ENCODE measurements at regions not wholly inside any gene's neighbourhood (a gene's known extent, or its start where the extent isn't known, plus 50 kb on each side); places are given as distances from the start of the nearest gene placed in this dataset.

GRCh38 chr4:169841776-169842175, 84.0 kb upstream of the HPF1 start:
- TF ChIP-seq EP300 (IDR thresholded peaks at IDR 0.05; ENCODE audit: borderline replicate concordance) (no peak), ZBTB7A (IDR thresholded peaks at IDR 0.05; ENCODE audit: low read depth) (no peak), NFIC (IDR thresholded peaks at IDR 0.05) (no peak), EGR1 (IDR thresholded peaks at IDR 0.05) (no peak), TCF12 (IDR thresholded peaks at IDR 0.05; ENCODE audit: low read depth) (no peak), TEAD4 (IDR thresholded peaks at IDR 0.05) (no peak), USF1 (IDR thresholded peaks at IDR 0.05) (no peak), REST (IDR thresholded peaks at IDR 0.05; ENCODE audit: low read depth) (no peak), CREB1 (IDR thresholded peaks at IDR 0.05; ENCODE audit: low read depth) (no peak), TAF1 (IDR thresholded peaks at IDR 0.05; ENCODE audit: low read depth) (no peak), CEBPB (IDR thresholded peaks at IDR 0.05) (no peak), FOXM1 (IDR thresholded peaks at IDR 0.05; ENCODE audit: borderline replicate concordance, low read depth) (no peak), YY1 (IDR thresholded peaks at IDR 0.05; ENCODE audit: low read depth) (no peak), MAX (IDR thresholded peaks at IDR 0.05) (no peak), RAD21 (IDR thresholded peaks at IDR 0.05; ENCODE audit: low read depth) (no peak)

- TF ChIP-seq EP300 (IDR thresholded peaks at IDR 0.05; ENCODE audit: borderline replicate concordance), result no peak
Measured at GRCh38 chr4:169840554-169840953, 82.8 kb upstream of the HPF1 start.

GRCh38 chr4:169826634-169827187, 69.0 kb upstream of the HPF1 start:
- no peak for TF ChIP-seq REST (IDR thresholded peaks at IDR 0.05; ENCODE audit: low read depth)
- TF ChIP-seq RAD21 (IDR thresholded peaks at IDR 0.05; ENCODE audit: low read depth), result no peak
- TF ChIP-seq FOXM1 (IDR thresholded peaks at IDR 0.05; ENCODE audit: borderline replicate concordance, low read depth), result no peak
- no peak for TF ChIP-seq TAF1 (IDR thresholded peaks at IDR 0.05; ENCODE audit: low read depth)
- no peak for TF ChIP-seq USF1 (IDR thresholded peaks at IDR 0.05)
- TF ChIP-seq CREB1 (IDR thresholded peaks at IDR 0.05; ENCODE audit: low read depth), result no peak
- no peak for TF ChIP-seq EP300 (IDR thresholded peaks at IDR 0.05; ENCODE audit: borderline replicate concordance)
- no peak for TF ChIP-seq NFIC (IDR thresholded peaks at IDR 0.05)
- TF ChIP-seq CEBPB (IDR thresholded peaks at IDR 0.05), result no peak
- TF ChIP-seq MAX (IDR thresholded peaks at IDR 0.05), result no peak
- no peak for TF ChIP-seq TCF12 (IDR thresholded peaks at IDR 0.05; ENCODE audit: low read depth)

GRCh38 chr4:169823685-169824084, 65.9 kb upstream of the HPF1 start:
- peak; percentile 99 for TF ChIP-seq REST (IDR thresholded peaks at IDR 0.05; ENCODE audit: low read depth)
- TF ChIP-seq TEAD4 (IDR thresholded peaks at IDR 0.05), result peak; percentile 40; the same call in 1 of the 2 replicates
- TF ChIP-seq MAX (IDR thresholded peaks at IDR 0.05), result peak; percentile 71
- TF ChIP-seq CREB1 (IDR thresholded peaks at IDR 0.05; ENCODE audit: low read depth), result no peak
- peak; percentile 84 for TF ChIP-seq CEBPB (IDR thresholded peaks at IDR 0.05)
- no peak for TF ChIP-seq RAD21 (IDR thresholded peaks at IDR 0.05; ENCODE audit: low read depth)
- TF ChIP-seq FOXM1 (IDR thresholded peaks at IDR 0.05; ENCODE audit: borderline replicate concordance, low read depth), result no peak
- peak; percentile 49 for TF ChIP-seq USF1 (IDR thresholded peaks at IDR 0.05)
- peak; percentile 47; the same call in 1 of the 2 replicates for TF ChIP-seq NFIC (IDR thresholded peaks at IDR 0.05)
- TF ChIP-seq YY1 (IDR thresholded peaks at IDR 0.05; ENCODE audit: low read depth), result 0 out of 2 replicates have a peak, but pooled peaks have one; percentile 57
